Tibial nerve (tissue), 4 donors: ENCODE measurements at regions not wholly inside any gene's neighbourhood (a gene's known extent, or its start where the extent isn't known, plus 50 kb on each side); places are given as distances from the start of the nearest gene placed in this dataset.

Source experiments
- DNase-seq, 2 donors: peaks; one replicate each; pipeline ENCODE4 v3.0.0-alpha.2; 2019; ENCODE audit warnings: low spot score in 2 of 2
- H3K27ac ChIP-seq, 4 donors: fragments of 200-600 bp; sonication (generic) in 3 of 4; one replicate each; pipeline ENCODE4 v1.5.1; 2017 to 2019; ENCODE audit warnings: mild to moderate bottlenecking in 1 of 4
- H3K27me3 ChIP-seq, 2 donors: fragments of 200-600 bp; sonication (generic) in 1 of 2; one replicate each; pipeline versions ENCODE4 v1.5.1 to v1.6.0; 2017 to 2019
- H3K36me3 ChIP-seq, 3 donors: fragments of 200-600 bp; sonication (generic); one replicate each; pipeline ENCODE4 v1.5.1; 2018 to 2019
- H3K4me1 ChIP-seq, 4 donors: fragments of 200-600 bp; sonication (generic) in 3 of 4; one replicate each; pipeline ENCODE4 v1.5.1; 2017 to 2019
- H3K4me3 ChIP-seq, 4 donors: fragments of 200-600 bp; sonication (generic) in 3 of 4; one replicate each; pipeline ENCODE4 v1.5.1; 2017 to 2019; ENCODE audit warnings: mild to moderate bottlenecking in 1 of 4, moderate library complexity in 1 of 4
- H3K9me3 ChIP-seq, 4 donors: fragments of 200-600 bp; sonication (generic) in 3 of 4; one replicate each; pipeline ENCODE4 v1.5.1; 2017 to 2019
- CTCF ChIP-seq, 5 experiments: fragments of 200-600 bp in 3 of 5; fragments of 450-650 bp in 2 of 5; sonication (generic) in 3 of 5; IDR thresholded peaks; one replicate each; pipeline ENCODE4 v1.5.1; 2016 to 2019; ENCODE audit warnings: antibody characterized with exemption in 5 of 5, mild to moderate bottlenecking in 3 of 5, moderate library complexity in 2 of 5
- EP300 ChIP-seq, 2 donors: sonication (generic); formaldehyde crosslinking; IDR thresholded peaks; one replicate each; pipeline ENCODE4 v1.6.1; 2017; ENCODE audit warnings: antibody characterized with exemption in 2 of 2, mild to moderate bottlenecking in 1 of 2
- POLR2A ChIP-seq, 2 donors: fragments of 450-650 bp; IDR thresholded peaks; one replicate each; pipeline ENCODE4 v1.6.1; 2017; ENCODE audit warnings: antibody characterized with exemption in 2 of 2, mild to moderate bottlenecking in 2 of 2, moderate library complexity in 2 of 2
- WGBS, 2 donors: methylation state at CpG; one replicate each; pipeline ENCODE4 v1.1.5; 2018; 5-methylcytosine and 5-hydroxymethylcytosine counted together

GRCh38 chr13:104733427-104733826, 1667.2 kb upstream of the SLC10A2 start:
- TF ChIP-seq EP300 (IDR thresholded peaks at IDR 0.05): no peak
- no peak for TF ChIP-seq CTCF (IDR thresholded peaks at IDR 0.05)
- no peak for TF ChIP-seq POLR2A (IDR thresholded peaks at IDR 0.05)
- 55 to 56% methylated on average over 1 of the region's 1 CpG for WGBS, 2 donors
- no peaks in the 10 kb centered on the region for H3K4me1 ChIP-seq
- no peaks in the 10 kb centered on the region for H3K9me3 ChIP-seq
- H3K27ac ChIP-seq: no peak overlapping the region
- no peaks in the 10 kb centered on the region for H3K27me3 ChIP-seq
- no peak for DNase-seq
- H3K4me3 ChIP-seq: no peak overlapping the region
- no peaks in the 10 kb centered on the region for H3K36me3 ChIP-seq

- no peak overlapping the region for H3K27ac ChIP-seq
- peaks cover 0 to 6% (median 0%) of the 10 kb centered on the region in 4 donors for H3K9me3 ChIP-seq
- TF ChIP-seq CTCF (IDR thresholded peaks at IDR 0.05): no peak
- no peak for TF ChIP-seq POLR2A (IDR thresholded peaks at IDR 0.05)
- no peak for TF ChIP-seq EP300 (IDR thresholded peaks at IDR 0.05)
- no peaks in the 10 kb centered on the region for H3K4me1 ChIP-seq
- H3K36me3 ChIP-seq: no peaks in the 10 kb centered on the region
- no peak for DNase-seq
- no peaks in the 10 kb centered on the region for H3K27me3 ChIP-seq
- no peak overlapping the region for H3K4me3 ChIP-seq
Observed at GRCh38 chr13:104715111-104715510, 1648.9 kb upstream of the SLC10A2 start.

GRCh38 chr13:104705031-104705750, 1639.0 kb upstream of the SLC10A2 start:
- Histone ChIP-seq H3K27ac (no peak overlapping the region), H3K9me3 (no peaks in the 10 kb centered on the region), H3K27me3 (no peaks in the 10 kb centered on the region), H3K36me3 (no peaks in the 10 kb centered on the region), H3K4me1 (no peaks in the 10 kb centered on the region), H3K4me3 (no peak overlapping the region)
- no peak for TF ChIP-seq EP300 (IDR thresholded peaks at IDR 0.05)
- no peak for TF ChIP-seq POLR2A (IDR thresholded peaks at IDR 0.05)
- WGBS, 2 donors: 96% methylated on average over 7 of the region's 7 CpGs
- no peak for DNase-seq

- H3K4me1 ChIP-seq: no peaks in the 10 kb centered on the region
- TF ChIP-seq EP300 (IDR thresholded peaks at IDR 0.05) (no peak), POLR2A (IDR thresholded peaks at IDR 0.05) (no peak), CTCF (IDR thresholded peaks at IDR 0.05) (no peak)
- H3K27ac ChIP-seq: no peak overlapping the region
- H3K9me3 ChIP-seq: no peaks in the 10 kb centered on the region
- H3K36me3 ChIP-seq: no peaks in the 10 kb centered on the region
- no peak overlapping the region for H3K4me3 ChIP-seq
- H3K27me3 ChIP-seq: no peaks in the 10 kb centered on the region
- DNase-seq: no peak
- 67 to 69% methylated on average over 3 of the region's 3 CpGs for WGBS, 2 donors
Observed at GRCh38 chr13:104701591-104701990, 1635.4 kb upstream of the SLC10A2 start.

- H3K27ac ChIP-seq: no peak overlapping the region
- H3K9me3 ChIP-seq: no peaks in the 10 kb centered on the region
- H3K27me3 ChIP-seq: no peaks in the 10 kb centered on the region
- H3K4me3 ChIP-seq: no peak overlapping the region
- DNase-seq: no peak
- no peak for TF ChIP-seq EP300 (IDR thresholded peaks at IDR 0.05)
- TF ChIP-seq POLR2A (IDR thresholded peaks at IDR 0.05): no peak
- no peaks in the 10 kb centered on the region for H3K4me1 ChIP-seq
- H3K36me3 ChIP-seq: no peaks in the 10 kb centered on the region
Observed at GRCh38 chr13:104694397-104694796, 1628.2 kb upstream of the SLC10A2 start.

GRCh38 chr13:104693126-104693525, 1626.9 kb upstream of the SLC10A2 start:
- no peak for DNase-seq
- Histone ChIP-seq H3K27me3 (no peaks in the 10 kb centered on the region), H3K27ac (no peak overlapping the region), H3K4me1 (no peaks in the 10 kb centered on the region), H3K9me3 (no peaks in the 10 kb centered on the region), H3K36me3 (no peaks in the 10 kb centered on the region), H3K4me3 (no peak overlapping the region)
- 81 to 87% methylated on average over 4 of the region's 4 CpGs for WGBS, 2 donors
- TF ChIP-seq CTCF (IDR thresholded peaks at IDR 0.05) (no peak), POLR2A (IDR thresholded peaks at IDR 0.05) (no peak), EP300 (IDR thresholded peaks at IDR 0.05) (no peak)
